CD8-positive, alpha-beta memory T cell (primary cell): ENCODE measurements at regions not wholly inside any gene's neighbourhood (a gene's known extent, or its start where the extent isn't known, plus 50 kb on each side); places are given as distances from the start of the nearest gene placed in this dataset.

Source experiments
- CTCF ChIA-PET: fragments of 350-600 bp; sonication (Branson Sonifier 250); formaldehyde crosslinking; loops from one replicate; lab custom pipeline; 2021; ENCODE audit warnings: antibody characterized with exemption; lab: Charles Lee
- POLR2A ChIA-PET: fragments of 350-600 bp; sonication (Branson Sonifier 250); formaldehyde crosslinking; loops from one replicate; lab custom pipeline; 2021; ENCODE audit warnings: antibody characterized with exemption; lab: Charles Lee
- DNase-seq, 5 donors: peaks; one replicate each; pipeline versions ENCODE4 v3.0.0 to v3.0.0-alpha.2; 2020 to 2022; ENCODE audit warnings: mixed read lengths in 1 of 5
- H3K27ac ChIP-seq: one replicate; pipeline ENCODE4 v1.7.0; 2013; ENCODE audit warnings: low read depth, mild to moderate bottlenecking, low read length, moderate library complexity
- H3K27me3 ChIP-seq: 2 replicates; pipeline ENCODE4 v1.7.0; 2013; ENCODE audit warnings: low read length, mild to moderate bottlenecking; ENCODE audit not compliant: insufficient read depth, poor library complexity, severe bottlenecking
- H3K36me3 ChIP-seq: 2 replicates; pipeline ENCODE4 v1.7.0; 2013; ENCODE audit warnings: mild to moderate bottlenecking, low read length, moderate library complexity; ENCODE audit not compliant: insufficient read depth
- H3K4me1 ChIP-seq: 2 replicates; pipeline ENCODE4 v1.7.0; 2013; ENCODE audit warnings: mild to moderate bottlenecking, low read length, moderate library complexity; ENCODE audit not compliant: insufficient read depth
- H3K4me3 ChIP-seq: 2 replicates; pipeline ENCODE4 v1.7.0; 2013; ENCODE audit warnings: mild to moderate bottlenecking, low read length
- H3K9me3 ChIP-seq: 2 replicates; pipeline ENCODE4 v1.7.0; 2013; ENCODE audit warnings: mild to moderate bottlenecking, low read length
- H3K27ac Mint-ChIP-seq, 8 donors: one replicate each; pipeline ENCODE4 v1.8.0; 2020 to 2021; ENCODE audit warnings: mixed read lengths in 8 of 8, mild to moderate bottlenecking in 6 of 8, inconsistent platforms in 3 of 8, moderate library complexity in 3 of 8
- H3K27me3 Mint-ChIP-seq, 2 donors: one replicate each; pipeline ENCODE4 v1.8.0; 2020 to 2021; ENCODE audit warnings: mixed read lengths in 2 of 2, mild to moderate bottlenecking in 1 of 2, moderate library complexity in 1 of 2
- H3K36me3 Mint-ChIP-seq, 3 donors: one replicate each; pipeline ENCODE4 v1.8.0; 2020 to 2021; ENCODE audit warnings: mixed read lengths in 3 of 3, inconsistent platforms in 1 of 3, mild to moderate bottlenecking in 1 of 3
- H3K4me1 Mint-ChIP-seq, 3 donors: one replicate each; pipeline ENCODE4 v1.8.0; 2020 to 2021; ENCODE audit warnings: mixed read lengths in 3 of 3, inconsistent platforms in 1 of 3, mild to moderate bottlenecking in 1 of 3
- H3K4me3 Mint-ChIP-seq, 7 donors: one replicate each; pipeline ENCODE4 v1.8.0; 2020 to 2021; ENCODE audit warnings: mixed read lengths in 7 of 7, mild to moderate bottlenecking in 6 of 7, moderate library complexity in 4 of 7, inconsistent platforms in 2 of 7
- H3K9me3 Mint-ChIP-seq, 5 donors: one replicate each; pipeline ENCODE4 v1.8.0; 2020 to 2022; ENCODE audit warnings: mixed read lengths in 5 of 5, mild to moderate bottlenecking in 3 of 5, moderate library complexity in 2 of 5, inconsistent platforms in 1 of 5

- H3K4me3 Mint-ChIP-seq: no peak overlapping the region
- Histone ChIP-seq H3K4me1 (no peaks in the 10 kb centered on the region), H3K9me3 (no peaks in the 10 kb centered on the region), H3K36me3 (no peaks in the 10 kb centered on the region), H3K27ac (no peak overlapping the region), H3K4me3 (no peak overlapping the region), H3K27me3 (no peaks in the 10 kb centered on the region)
- CTCF ChIA-PET: no interaction called here
- H3K27me3 Mint-ChIP-seq: peaks cover 3 to 4% of the 10 kb centered on the region in 2 donors
- H3K27ac Mint-ChIP-seq: no peak overlapping the region
- H3K4me1 Mint-ChIP-seq: no peaks in the 10 kb centered on the region
- DNase-seq: no peak
- peaks cover 0 to 11% (median 3%) of the 10 kb centered on the region in 3 donors for H3K36me3 Mint-ChIP-seq
- POLR2A ChIA-PET: no interaction called here
- H3K9me3 Mint-ChIP-seq: peaks cover 7 to 14% (median 11%) of the 10 kb centered on the region in 5 donors
Measured at GRCh38 chr5:142515036-142515435, 170.9 kb downstream of the FGF1 start.

GRCh38 chr5:142514196-142514595 is 171.7 kb downstream of the FGF1 start:
- peaks cover 3 to 5% of the 10 kb centered on the region in 2 donors for H3K27me3 Mint-ChIP-seq
- H3K27ac Mint-ChIP-seq: no peak overlapping the region
- H3K9me3 Mint-ChIP-seq: peaks cover 7 to 14% (median 11%) of the 10 kb centered on the region in 5 donors
- no peak for DNase-seq
- no peaks in the 10 kb centered on the region for H3K9me3 ChIP-seq
- POLR2A ChIA-PET: no interaction called here
- no peak overlapping the region for H3K4me3 ChIP-seq
- H3K4me1 Mint-ChIP-seq: peaks cover under 1 to 2% (median under 1%) of the 10 kb centered on the region in 3 donors
- no peak overlapping the region for H3K27ac ChIP-seq
- CTCF ChIA-PET: no interaction called here
- no peaks in the 10 kb centered on the region for H3K27me3 ChIP-seq
- H3K4me3 Mint-ChIP-seq: no peak overlapping the region
- no peaks in the 10 kb centered on the region for H3K36me3 ChIP-seq
- no peaks in the 10 kb centered on the region for H3K4me1 ChIP-seq
- peaks cover 0 to 11% (median 3%) of the 10 kb centered on the region in 3 donors for H3K36me3 Mint-ChIP-seq

- Mint-ChIP-seq H3K4me3 (no peak overlapping the region), H3K4me1 (peaks cover 3 to 12% (median 5%) of the 10 kb centered on the region in 3 donors), H3K9me3 (peaks cover 7 to 11% (median 10%) of the 10 kb centered on the region in 5 donors), H3K27ac (no peak overlapping the region), H3K27me3 (peaks cover 3 to 9% of the 10 kb centered on the region in 2 donors), H3K36me3 (peaks cover 0 to 11% (median 3%) of the 10 kb centered on the region in 3 donors)
- POLR2A ChIA-PET: no interaction called here
- Histone ChIP-seq H3K4me3 (no peak overlapping the region), H3K27ac (no peak overlapping the region), H3K36me3 (no peaks in the 10 kb centered on the region), H3K4me1 (no peaks in the 10 kb centered on the region), H3K27me3 (no peaks in the 10 kb centered on the region), H3K9me3 (no peaks in the 10 kb centered on the region)
- no peak for DNase-seq
- CTCF ChIA-PET: interaction anchor here (1.2 kb wide), 1 partner anchor 143 kb away, joined by 3 read pairs; no protein-coding TSS in a partner anchor
Measured at GRCh38 chr5:142512043-142513042, 173.5 kb downstream of the FGF1 start.

- Mint-ChIP-seq H3K36me3 (peaks cover 0 to 4% (median 3%) of the 10 kb centered on the region in 3 donors), H3K27ac (no peak overlapping the region), H3K4me3 (no peak overlapping the region), H3K9me3 (peaks cover 0 to 5% (median 3%) of the 10 kb centered on the region in 5 donors), H3K4me1 (peaks cover 3 to 12% (median 5%) of the 10 kb centered on the region in 3 donors), H3K27me3 (peaks cover 3 to 9% of the 10 kb centered on the region in 2 donors)
- H3K4me3 ChIP-seq: no peak overlapping the region
- H3K4me1 ChIP-seq: no peaks in the 10 kb centered on the region
- DNase-seq: no peak
- H3K27me3 ChIP-seq: no peaks in the 10 kb centered on the region
- no peaks in the 10 kb centered on the region for H3K9me3 ChIP-seq
- no peak overlapping the region for H3K27ac ChIP-seq
- no peaks in the 10 kb centered on the region for H3K36me3 ChIP-seq
- ChIA-PET POLR2A (no interaction called here), CTCF (interaction anchor here (1.2 kb wide), 1 partner anchor 144 kb away, joined by 3 read pairs; no protein-coding TSS in a partner anchor)
Measured at GRCh38 chr5:142511358-142511757, 174.5 kb downstream of the FGF1 start.

GRCh38 chr5:142509026-142509425 is 176.9 kb downstream of the FGF1 start:
- Mint-ChIP-seq H3K27ac (peak overlapping the region in 1 of 8 donors; percentile 39), H3K4me3 (no peak overlapping the region), H3K9me3 (no peaks in the 10 kb centered on the region), H3K36me3 (no peaks in the 10 kb centered on the region), H3K4me1 (peaks cover 5 to 17% (median 10%) of the 10 kb centered on the region in 3 donors), H3K27me3 (peaks cover 6 to 10% of the 10 kb centered on the region in 2 donors)
- DNase-seq: no peak
- ChIA-PET CTCF (interaction anchor here (0.8 kb wide), 1 partner anchor 23 kb away, joined by 3 read pairs; no protein-coding TSS in a partner anchor), POLR2A (no interaction called here)
- Histone ChIP-seq H3K27me3 (no peaks in the 10 kb centered on the region), H3K27ac (no peak overlapping the region), H3K36me3 (no peaks in the 10 kb centered on the region), H3K4me1 (no peaks in the 10 kb centered on the region), H3K9me3 (no peaks in the 10 kb centered on the region), H3K4me3 (no peak overlapping the region)

- Mint-ChIP-seq H3K27ac (peak overlapping the region in 2 of 8 donors; percentile 24 to 39), H3K36me3 (no peaks in the 10 kb centered on the region), H3K9me3 (no peaks in the 10 kb centered on the region), H3K4me3 (peak overlapping the region in 1 of 7 donors; percentile 32), H3K27me3 (peaks cover 10 to 11% of the 10 kb centered on the region in 2 donors), H3K4me1 (peaks cover 5 to 17% (median 10%) of the 10 kb centered on the region in 3 donors)
- Histone ChIP-seq H3K36me3 (no peaks in the 10 kb centered on the region), H3K4me3 (no peak overlapping the region), H3K9me3 (no peaks in the 10 kb centered on the region), H3K4me1 (no peaks in the 10 kb centered on the region), H3K27ac (no peak overlapping the region), H3K27me3 (no peaks in the 10 kb centered on the region)
- ChIA-PET POLR2A (no interaction called here), CTCF (interaction anchor here (0.8 kb wide), 1 partner anchor 22 kb away, joined by 3 read pairs; no protein-coding TSS in a partner anchor)
- no peak for DNase-seq
Measured at GRCh38 chr5:142508591-142508990, 177.3 kb downstream of the FGF1 start.

- Mint-ChIP-seq H3K36me3 (no peaks in the 10 kb centered on the region), H3K27me3 (peaks cover 11 to 12% of the 10 kb centered on the region in 2 donors), H3K4me3 (no peak overlapping the region), H3K9me3 (no peaks in the 10 kb centered on the region), H3K4me1 (peaks cover 5 to 17% (median 10%) of the 10 kb centered on the region in 3 donors), H3K27ac (no peak overlapping the region)
- no peak for DNase-seq
- H3K27me3 ChIP-seq: no peaks in the 10 kb centered on the region
- no peak overlapping the region for H3K27ac ChIP-seq
- POLR2A ChIA-PET: no interaction called here
- no peaks in the 10 kb centered on the region for H3K9me3 ChIP-seq
- H3K4me3 ChIP-seq: no peak overlapping the region
- no peaks in the 10 kb centered on the region for H3K36me3 ChIP-seq
- H3K4me1 ChIP-seq: no peaks in the 10 kb centered on the region
- CTCF ChIA-PET: no interaction called here
Measured at GRCh38 chr5:142507531-142508372, 178.1 kb downstream of the FGF1 start.
